Activated T-helper 9 cell treated with anti-CD3 and anti-CD28 coated beads, Interleukin-2, amount 50 U/mL, for 16 hours (primary cell): ENCODE measurements at regions not wholly inside any gene's neighbourhood (a gene's known extent, or its start where the extent isn't known, plus 50 kb on each side); places are given as distances from the start of the nearest gene placed in this dataset.
"Not testable (repeated sequence)": the region's sequence is repeated elsewhere in the genome, so short reads cannot be mapped to it uniquely, and the experiment has no call there.

ENCODE experiments used
- DNase-seq: peaks from one replicate; pipeline ENCODE4 v3.0.0-alpha.2; 2020; ENCODE audit warnings: low read depth

- not testable (repeated sequence) for DNase-seq
Measured at GRCh38 chr4:123537906-123538402, 141.4 kb downstream of the SPRY1 start.

GRCh38 chr4:123545667-123546572, 149.3 kb downstream of the SPRY1 start:
- DNase-seq: no peak

DNA sequence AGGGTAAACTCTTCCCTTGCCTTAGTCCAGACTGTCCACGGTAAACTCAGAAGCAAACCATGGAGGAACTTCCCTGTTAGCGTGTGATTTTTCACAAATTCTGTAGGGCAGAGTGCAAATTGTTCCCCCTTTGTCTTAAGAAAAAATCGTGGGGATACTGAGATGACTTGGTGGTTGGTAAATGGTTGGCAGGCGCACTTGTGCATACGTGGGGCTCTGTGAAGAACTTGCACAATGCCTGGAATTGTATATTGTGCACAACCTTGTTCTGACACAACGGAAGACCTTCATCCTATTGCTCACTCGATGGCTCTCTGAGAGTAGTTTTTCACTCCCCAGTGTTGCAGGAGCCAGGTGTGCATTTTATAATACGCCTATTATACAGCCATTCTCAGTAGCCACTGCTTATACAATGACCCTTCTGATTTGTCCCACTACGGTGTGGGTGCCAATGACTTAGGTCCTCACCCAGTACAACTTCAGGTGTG, 150.0 kb downstream of the SPRY1 start:
- no peak for DNase-seq

DNA sequence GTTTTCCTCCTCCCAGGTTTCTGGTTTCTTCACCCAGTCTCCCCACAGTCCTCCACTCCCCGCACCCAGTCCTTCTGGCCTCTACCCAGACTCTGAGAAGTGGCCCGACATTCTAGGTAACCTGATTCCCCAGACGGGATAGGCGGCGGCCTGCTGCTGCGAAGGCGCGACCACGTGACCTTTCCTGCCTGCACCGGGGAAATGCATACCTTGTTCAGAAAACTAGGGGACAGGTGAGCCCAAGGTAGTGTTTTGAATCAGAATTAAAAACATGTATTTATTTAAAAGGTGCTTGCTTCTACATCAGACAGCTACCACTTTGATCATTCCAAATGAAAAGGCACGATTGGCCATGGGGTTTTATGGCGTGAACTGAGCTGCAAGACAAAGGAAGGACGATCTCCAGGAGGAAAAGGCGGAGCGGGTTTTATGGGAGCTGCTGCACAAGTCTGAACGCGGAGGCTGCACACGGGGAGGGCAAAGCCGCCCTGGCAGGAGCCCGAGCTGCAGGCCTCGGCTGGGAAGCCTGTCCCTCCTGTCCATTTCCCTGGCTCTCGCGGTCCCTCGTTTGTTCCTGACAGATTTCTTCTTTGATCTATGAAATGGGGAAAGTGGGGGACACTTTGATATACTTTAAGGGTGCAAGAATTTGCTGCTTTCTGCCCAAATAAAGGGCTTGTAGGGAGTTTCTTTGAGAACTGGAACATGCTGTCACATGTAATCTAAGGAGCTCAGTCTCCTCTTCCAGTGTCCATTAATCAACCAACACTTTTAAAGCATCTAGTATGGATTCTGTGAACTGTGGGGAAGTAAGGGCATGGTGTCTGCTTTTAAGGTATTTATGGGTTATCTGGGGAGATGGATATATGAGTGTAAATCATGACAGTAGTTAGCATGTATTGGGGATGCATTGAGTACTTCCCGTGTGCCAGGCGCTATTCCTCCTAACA, 150.9 kb downstream of the SPRY1 start:
- no peak for DNase-seq

DNA sequence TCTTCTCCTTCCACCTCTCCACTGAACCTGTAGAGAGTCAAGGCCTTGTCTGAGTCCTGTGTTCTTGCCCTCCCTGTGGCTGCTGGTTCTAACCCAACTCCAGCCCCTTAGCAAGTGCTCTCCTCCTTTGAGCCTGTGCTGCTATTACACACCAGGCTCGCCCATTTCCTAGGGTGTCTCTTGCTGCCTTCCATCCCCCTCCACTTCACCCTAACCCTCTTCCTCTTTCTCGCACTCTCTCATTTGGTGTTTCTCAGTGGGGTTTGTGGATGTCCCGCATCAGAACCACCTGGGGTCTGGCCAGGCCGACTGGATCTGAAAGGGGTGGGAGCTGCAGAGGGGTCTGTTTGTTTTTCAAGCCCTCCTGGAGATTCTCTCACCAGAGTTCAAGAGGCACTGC, 156.7 kb downstream of the SPRY1 start:
- DNase-seq: no peak

- DNase-seq: no peak
Measured at GRCh38 chr4:123553733-123554637, 157.4 kb downstream of the SPRY1 start.

- DNase-seq: no peak
Measured at GRCh38 chr4:123554801-123555232, 158.2 kb downstream of the SPRY1 start.

DNA sequence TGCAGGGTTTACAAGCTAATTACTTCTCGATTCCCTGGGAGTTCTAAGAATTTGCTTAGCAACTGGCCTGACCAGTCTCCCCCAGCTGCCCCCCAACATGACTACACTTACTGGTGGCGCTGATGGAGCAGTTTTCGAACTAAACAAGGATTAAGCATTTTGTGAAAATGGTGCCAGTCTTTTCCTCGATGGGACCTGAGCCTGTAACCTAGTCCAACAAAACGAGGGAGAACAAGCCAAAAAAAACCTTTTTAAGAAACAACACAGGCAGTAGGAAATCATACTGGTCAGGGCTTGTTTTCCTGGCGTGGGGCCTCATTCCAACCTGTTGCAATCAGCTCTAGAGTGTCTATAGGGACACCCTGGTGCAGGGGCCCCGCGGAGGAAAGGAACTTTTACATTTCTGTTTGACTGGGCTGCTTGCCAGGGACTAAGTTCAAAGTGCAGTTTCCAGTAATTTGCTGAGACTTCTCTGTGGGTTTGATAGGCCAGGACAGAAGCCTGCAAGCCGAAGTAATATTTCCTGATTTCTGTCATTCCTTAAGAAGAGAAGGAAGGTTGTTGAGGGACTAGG, 158.7 kb downstream of the SPRY1 start:
- no peak for DNase-seq

GRCh38 chr4:123555807-123556273, 159.2 kb downstream of the SPRY1 start:
- no peak for DNase-seq

- no peak for DNase-seq
Measured at GRCh38 chr4:123556526-123556925, 159.9 kb downstream of the SPRY1 start.

DNA sequence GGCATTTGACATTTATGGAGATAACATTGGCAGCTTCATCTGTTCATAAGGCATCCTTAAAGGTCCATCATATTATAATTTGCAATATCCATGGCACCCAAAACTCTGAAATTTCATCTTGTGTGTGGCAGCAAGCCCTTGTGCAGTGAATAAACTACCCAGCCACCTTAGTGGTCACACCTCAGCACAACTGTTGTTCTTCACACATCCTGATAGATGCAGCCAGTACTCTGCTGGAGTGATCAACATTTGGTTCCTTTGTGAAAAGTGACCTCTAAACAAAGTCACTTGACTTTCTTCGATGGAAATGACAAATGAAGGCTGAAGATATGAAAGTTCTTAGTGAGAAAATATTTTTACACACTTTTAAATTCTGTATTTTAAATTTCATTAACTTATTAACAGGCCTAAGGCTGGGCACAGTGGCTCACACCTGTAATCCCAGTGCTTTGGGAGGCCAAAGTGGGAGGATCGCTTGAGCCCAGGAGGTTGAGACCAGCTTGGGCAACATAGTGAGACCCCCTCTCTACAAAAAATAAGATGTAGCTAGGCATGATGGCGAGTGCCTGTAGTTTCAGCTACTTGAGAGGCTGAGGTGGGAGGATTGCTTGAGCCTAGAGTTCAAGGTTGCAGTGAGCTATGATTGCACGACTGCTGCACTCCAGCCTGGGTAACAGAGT, 161.4 kb downstream of the SPRY1 start:
- no peak for DNase-seq

- no peak for DNase-seq
Measured at GRCh38 chr4:123558865-123559264, 162.3 kb downstream of the SPRY1 start.

DNA sequence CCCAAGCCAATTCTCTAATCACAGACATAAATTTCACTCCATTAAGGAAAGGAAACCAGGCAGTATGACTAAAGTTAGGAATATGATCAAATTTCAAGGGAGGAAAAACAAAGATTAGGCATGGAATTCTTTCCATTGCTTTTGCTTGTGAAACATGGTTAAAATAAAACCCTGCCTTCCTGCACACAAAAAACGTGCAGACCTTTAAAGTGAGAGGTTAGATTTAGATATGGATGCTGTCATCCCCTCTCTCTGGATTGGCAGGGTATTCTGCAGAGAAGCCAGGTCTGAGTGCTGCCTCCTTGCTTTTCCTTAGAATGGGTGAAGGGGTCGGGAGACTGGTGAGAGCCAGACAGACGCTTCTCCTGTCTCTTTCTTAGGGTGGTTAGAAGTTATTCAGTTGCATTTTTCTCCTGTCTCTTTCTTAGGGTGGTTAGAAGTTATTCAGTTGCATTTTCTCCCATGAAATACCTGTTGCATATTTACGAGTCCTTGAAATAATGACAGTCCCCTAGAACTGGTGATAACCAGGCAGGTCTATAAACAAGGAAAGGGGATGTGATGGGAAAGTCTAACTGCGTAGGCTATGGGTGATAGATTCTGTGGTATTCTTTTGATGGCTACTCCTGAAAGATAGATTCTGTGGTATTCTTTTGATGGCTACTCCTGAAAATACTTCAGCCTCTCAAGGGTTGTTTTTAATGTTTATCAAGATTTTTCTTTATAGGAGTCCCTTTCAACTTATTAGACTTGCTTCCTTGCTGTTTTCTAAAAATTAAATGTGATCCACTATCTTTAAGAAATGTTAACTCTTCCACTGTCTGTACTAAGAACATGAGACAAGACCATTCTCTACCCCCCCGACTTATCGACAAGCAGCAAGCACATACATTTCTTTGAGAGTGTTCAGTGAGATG, 163.6 kb downstream of the SPRY1 start:
- no peak for DNase-seq

- no peak for DNase-seq
Measured at GRCh38 chr4:123561525-123561924, 164.9 kb downstream of the SPRY1 start.

- DNase-seq: no peak
Measured at GRCh38 chr4:123562994-123563750, 166.6 kb downstream of the SPRY1 start.

GRCh38 chr4:123564758-123565346, 168.3 kb downstream of the SPRY1 start:
- peak; percentile 2 for DNase-seq

- no peak for DNase-seq
Measured at GRCh38 chr4:123568936-123569335, 172.3 kb downstream of the SPRY1 start.

GRCh38 chr4:123569541-123569940, 172.9 kb downstream of the SPRY1 start:
- no peak for DNase-seq
